ENCODE measurements at regions not wholly inside any gene's neighbourhood (a gene's known extent, or its start where the extent isn't known, plus 50 kb on each side); places are given as distances from the start of the nearest gene placed in this dataset.

- DNase-seq (ENCODE audit: low read depth in 2 of 2) = no peak
These were observed 92.9 kb downstream of the TXNL1 start for GRCh38 chr18:56545464-56545863.

- no peak for DNase-seq (ENCODE audit: low read depth in 2 of 2)
These were observed 95.9 kb downstream of the TXNL1 start for GRCh38 chr18:56542476-56542875.

- DNase-seq (ENCODE audit: low read depth in 2 of 2) = no peak
These were observed 96.6 kb downstream of the TXNL1 start for GRCh38 chr18:56541793-56542192.

GRCh38 chr18:56541340-56541739 lies 97.1 kb downstream of the TXNL1 start:
- no peak for DNase-seq (ENCODE audit: low read depth in 2 of 2)

GRCh38 chr18:56538746-56539145 lies 99.6 kb downstream of the TXNL1 start:
- DNase-seq (ENCODE audit: low read depth in 2 of 2) = no peak

- DNase-seq (ENCODE audit: low read depth in 2 of 2) = no peak
These were observed 106.1 kb downstream of the TXNL1 start for GRCh38 chr18:56532176-56532840.

- no peak for DNase-seq (ENCODE audit: low read depth in 2 of 2)
These were observed 115.6 kb downstream of the TXNL1 start for GRCh38 chr18:56522816-56523215.

- no peak for DNase-seq (ENCODE audit: low read depth in 2 of 2)
These were observed 117.1 kb downstream of the TXNL1 start for GRCh38 chr18:56521263-56521662.

GRCh38 chr18:56517761-56518160 lies 120.6 kb downstream of the TXNL1 start:
- no peak for DNase-seq (ENCODE audit: low read depth in 2 of 2)

- DNase-seq (ENCODE audit: low read depth in 2 of 2) = peak in 1 of 2 donors; percentile 10
These were observed 121.2 kb downstream of the TXNL1 start for GRCh38 chr18:56517196-56517595.

GRCh38 chr18:56516789-56517188 lies 121.6 kb downstream of the TXNL1 start:
- no peak for DNase-seq (ENCODE audit: low read depth in 2 of 2)

GRCh38 chr18:56515522-56515921 lies 122.9 kb downstream of the TXNL1 start:
- no peak for DNase-seq (ENCODE audit: low read depth in 2 of 2)

- DNase-seq (ENCODE audit: low read depth in 2 of 2) = no peak
These were observed 126.4 kb downstream of the TXNL1 start for GRCh38 chr18:56511996-56512395.

GRCh38 chr18:56510108-56510507 lies 128.3 kb downstream of the TXNL1 start:
- no peak for DNase-seq (ENCODE audit: low read depth in 2 of 2)

GRCh38 chr18:56509656-56510055 lies 128.7 kb downstream of the TXNL1 start:
- DNase-seq (ENCODE audit: low read depth in 2 of 2) = no peak

- DNase-seq (ENCODE audit: low read depth in 2 of 2) = peak; percentile 39 to 71
These were observed 129.9 kb downstream of the TXNL1 start for GRCh38 chr18:56508370-56509036.

GRCh38 chr18:56505971-56506370 lies 132.4 kb downstream of the TXNL1 start:
- DNase-seq (ENCODE audit: low read depth in 2 of 2) = no peak

- DNase-seq (ENCODE audit: low read depth in 2 of 2) = no peak
These were observed 133.1 kb downstream of the TXNL1 start for GRCh38 chr18:56505293-56505692.

- DNase-seq (ENCODE audit: low read depth in 2 of 2) = peak in 1 of 2 donors; percentile 85
These were observed 136.5 kb downstream of the TXNL1 start for GRCh38 chr18:56501896-56502295.

- no peak for DNase-seq (ENCODE audit: low read depth in 2 of 2)
These were observed 142.5 kb downstream of the TXNL1 start for GRCh38 chr18:56495884-56496283.

GRCh38 chr18:56493531-56493930 lies 144.9 kb downstream of the TXNL1 start:
- no peak for DNase-seq (ENCODE audit: low read depth in 2 of 2)

GRCh38 chr18:56492136-56492535 lies 146.3 kb downstream of the TXNL1 start:
- DNase-seq (ENCODE audit: low read depth in 2 of 2) = no peak

- no peak for DNase-seq (ENCODE audit: low read depth in 2 of 2)
These were observed 147.4 kb downstream of the TXNL1 start for GRCh38 chr18:56490942-56491341.
